GM12878 (cell line): ENCODE measurements at regions not wholly inside any gene's neighbourhood (a gene's known extent, or its start where the extent isn't known, plus 50 kb on each side); places are given as distances from the start of the nearest gene placed in this dataset.

Experiments
- ATAC-seq: fragments of 200-7000 bp; cut with Tn5 transposase; 3 replicates; pipeline ENCODE4 v1.9.1; 2020; ENCODE audit warnings: mild to moderate bottlenecking, moderate library complexity
- BruUV-seq: library from RNA; stranded (reverse); fragments of 400-500 nt; replicated peaks from 2 replicates; lab custom pipeline; 2021; lab: Mats Ljungman, UMichigan
- CTCF ChIA-PET: fragments of 300-600 bp; sonication (Branson Sonifier 250); formaldehyde crosslinking; extraction: SDS; loops from one replicate; lab custom pipeline; 2021; ENCODE audit warnings: inconsistent platforms; lab: Yijun Ruan, JAX
- POLR2A ChIA-PET: fragments of 350-600 bp; formaldehyde crosslinking; extraction: SDS; loops from one replicate; lab custom pipeline; 2021; ENCODE audit warnings: inconsistent platforms; lab: Charles Lee
- RAD21 ChIA-PET: fragments of 300-600 bp; sonication (Branson Sonifier 250); formaldehyde crosslinking; loops from one replicate; lab custom pipeline; 2023; ENCODE audit warnings: antibody characterized with exemption; ENCODE audit not compliant: unreplicated experiment; lab: Charles Lee
- SMC1A ChIA-PET: fragments of 300-600 bp; sonication (Branson Sonifier 250); formaldehyde crosslinking; loops from one replicate; lab custom pipeline; 2023; ENCODE audit not compliant: unreplicated experiment, uncharacterized antibody; lab: Charles Lee
- DNase-seq: peaks from one replicate; pipeline ENCODE4 v3.0.0-alpha.2; 2011; ENCODE audit warnings: low read depth, low spot score
- FAIRE-seq: peaks from 3 replicates; lab custom pipeline; 2011; peaks lifted over from hg19 to GRCh38; lab: Jason Lieb, UNC
- H2AFZ ChIP-seq: 2 replicates; pipeline ENCODE4 v1.6.0; 2011; ENCODE audit warnings: low read depth, low read length, control low read depth; ENCODE audit not compliant: control insufficient read depth
- H3K27ac ChIP-seq: 2 replicates; pipeline ENCODE4 v1.5.1; 2011; ENCODE audit warnings: control low read depth; ENCODE audit not compliant: control insufficient read depth, insufficient read depth
- H3K27me3 ChIP-seq, 2 experiments: replicated peaks in 1 of 2; 2 replicates each; pipeline versions ENCODE4 v1.6.0 to v1.6.1; 2011; ENCODE audit warnings: low read length in 1 of 2; ENCODE audit not compliant: control insufficient read depth in 2 of 2, insufficient read depth in 2 of 2
- H3K36me3 ChIP-seq, 2 experiments: 2 replicates each; pipeline ENCODE4 v1.5.1; 2011; ENCODE audit warnings: low read length in 1 of 2; ENCODE audit not compliant: control insufficient read depth in 2 of 2, insufficient read depth in 2 of 2
- H3K4me1 ChIP-seq: 2 replicates; pipeline ENCODE4 v1.6.1; 2011; ENCODE audit warnings: mild to moderate bottlenecking, low read length, moderate library complexity, mixed read lengths; ENCODE audit not compliant: control insufficient read depth, insufficient read depth
- H3K4me2 ChIP-seq: 2 replicates; pipeline ENCODE4 v1.6.0; 2011; ENCODE audit warnings: control low read depth; ENCODE audit not compliant: control insufficient read depth, insufficient read depth
- H3K4me3 ChIP-seq: fragments of 200-600 bp; sonication (generic); 2 replicates; pipeline ENCODE4 v1.5.1; 2016
- H3K79me2 ChIP-seq: 2 replicates; pipeline ENCODE4 v1.6.0; 2011; ENCODE audit warnings: low read length; ENCODE audit not compliant: control insufficient read depth, insufficient read depth
- H3K9ac ChIP-seq: 2 replicates; pipeline ENCODE4 v1.8.0; 2011; ENCODE audit warnings: low read length, control low read depth, mixed read lengths; ENCODE audit not compliant: control insufficient read depth, insufficient read depth
- H3K9me3 ChIP-seq: replicated peaks from 3 replicates; pipeline ENCODE4 v1.5.1; 2011; ENCODE audit warnings: mild to moderate bottlenecking, low read length; ENCODE audit not compliant: control insufficient read depth, insufficient read depth
- H4K20me1 ChIP-seq: 2 replicates; pipeline ENCODE4 v1.6.0; 2011; ENCODE audit not compliant: control insufficient read depth, insufficient read depth
- ASH2L ChIP-seq: fragments of 300-600, 200-600 bp; sonication (generic); IDR thresholded peaks from 2 replicates; pipeline ENCODE4 v1.6.1; 2017; ENCODE audit warnings: low read depth, mild to moderate bottlenecking, borderline replicate concordance
- KAT2A ChIP-seq: conservative IDR thresholded peaks from 2 replicates; pipeline ENCODE4 v1.6.1; 2011; ENCODE audit warnings: low read depth, low read length; ENCODE audit not compliant: control insufficient read depth
- RELA ChIP-seq: fragments of 450-650 bp; IDR thresholded peaks from 2 replicates; pipeline ENCODE4 v1.8.0; 2014; ENCODE audit warnings: borderline replicate concordance; ENCODE audit not compliant: partially characterized antibody
- SREBF1 ChIP-seq: IDR thresholded peaks from 2 replicates; pipeline ENCODE4 v1.6.1; 2012; ENCODE audit warnings: mild to moderate bottlenecking, low read length
- TCF12 ChIP-seq: IDR thresholded peaks from 2 replicates; pipeline ENCODE4 v1.6.1; 2011; ENCODE audit warnings: low read depth, mild to moderate bottlenecking, low read length
- ZBED1 ChIP-seq: IDR thresholded peaks from 2 replicates; pipeline ENCODE4 v1.6.1; 2016; ENCODE audit warnings: borderline replicate concordance
- WGBS: methylation state at CpG from one replicate; pipeline ENCODE4 v1.1.6; 2016; ENCODE audit warnings: low lambda C conversion rate; ENCODE audit not compliant: insufficient replicate concordance, insufficient coverage; ENCODE audit errors: missing lambda C conversion rate; 5-methylcytosine and 5-hydroxymethylcytosine counted together
- in situ Hi-C: fragments of 300-500 bp; cut with MboI; formaldehyde crosslinking; loops from 9 replicates; pipeline ENCODE4 v1.14.3; 2018; ENCODE audit warnings: mixed read lengths
- intact Hi-C: fragments of 100-400 bp; cut with micrococcal nuclease; formaldehyde crosslinking; loops from one replicate; pipeline ENCODE4 v1.14.2; 2022; ENCODE audit not compliant: unreplicated experiment

GRCh38 chr5:163089926-163090325, 347.5 kb upstream of the CCNG1 start:
- intact Hi-C loops: no loop called here
- ChIA-PET CTCF (interaction anchor here (0.9 to 1.4 kb wide), 2 partner anchors 10 to 14 kb away, joined by 4 to 5 read pairs; no protein-coding TSS in a partner anchor), SMC1A (interaction anchor here (1.6 kb wide), 1 partner anchor 10 kb away, joined by 9 read pairs; no protein-coding TSS in a partner anchor), POLR2A (no interaction called here), RAD21 (no interaction called here)
- DNase-seq (no peak), ATAC-seq (no peak), FAIRE-seq (no peak)
- H3K9me3 ChIP-seq: peaks cover 3% of the 10 kb centered on the region; the same call in 2 of the 3 replicates
- H3K4me1 ChIP-seq: peaks cover 2% of the 10 kb centered on the region
- no peaks in the 10 kb centered on the region for H4K20me1 ChIP-seq
- no peak overlapping the region for H3K4me3 ChIP-seq
- WGBS: 45% methylated on average over 1 of the region's 1 CpG
- in situ Hi-C loops: loop anchor here (5.0 kb wide), 1 partner anchor 347 kb away; the partner anchor contains the start of gene CCNG1
- TF ChIP-seq TCF12 (no peak), ASH2L (no peak), KAT2A (no peak), SREBF1 (no peak), RELA (no peak), ZBED1 (no peak)
- no peak overlapping the region for H2AFZ ChIP-seq
- H3K36me3 ChIP-seq: no peaks in the 10 kb centered on the region
- H3K79me2 ChIP-seq: no peaks in the 10 kb centered on the region
- H3K27ac ChIP-seq: no peak overlapping the region
- no peak overlapping the region for H3K9ac ChIP-seq
- BruUV-seq: no TSS peak
- H3K4me2 ChIP-seq: no peak overlapping the region
- H3K27me3 ChIP-seq: no peaks in the 10 kb centered on the region
